ENCODE measurements at regions not wholly inside any gene's neighbourhood (a gene's known extent, or its start where the extent isn't known, plus 50 kb on each side); places are given as distances from the start of the nearest gene placed in this dataset.

DNA sequence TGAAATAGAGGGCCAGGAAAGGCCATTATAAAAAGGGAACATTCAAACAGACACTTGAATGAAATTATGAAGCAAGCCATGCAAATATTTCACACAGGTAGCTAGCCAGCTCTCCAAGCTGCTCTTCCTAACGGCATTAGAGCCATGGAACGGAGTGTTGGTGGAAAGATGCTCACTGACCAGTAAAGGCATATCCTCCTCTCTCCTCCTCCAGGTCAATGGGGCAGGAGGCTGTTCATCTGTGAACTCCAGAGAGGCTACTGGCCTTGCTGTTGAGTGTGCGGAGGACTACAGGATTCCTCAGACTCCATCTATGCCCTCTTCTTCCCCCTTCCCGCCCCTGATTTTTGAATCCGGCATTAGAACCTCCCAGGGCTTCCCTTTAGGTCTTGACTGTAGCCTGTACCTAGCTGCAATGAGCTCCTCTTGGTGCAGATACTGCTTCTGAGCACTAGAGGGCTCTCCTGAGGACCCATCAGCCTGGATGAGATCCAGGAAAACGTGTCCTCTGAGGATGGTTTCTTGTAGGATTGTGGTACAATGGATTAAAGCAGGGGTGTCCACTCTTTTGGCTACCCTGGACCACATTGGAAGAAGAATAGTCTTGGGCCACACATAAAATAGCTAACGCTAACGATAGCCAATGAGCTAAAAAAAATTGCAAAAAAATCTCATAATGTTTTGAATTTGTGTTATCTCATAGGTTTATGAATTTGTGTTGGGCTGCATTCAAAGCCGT lies 162.2 kb downstream of the SREK1 start:
- no peaks in the 10 kb centered on the region for H3K9me3 ChIP-seq
- H3K4me3 ChIP-seq = no peak overlapping the region
- no peak overlapping the region for H3K27ac ChIP-seq
- TF ChIP-seq, protein P1, sequence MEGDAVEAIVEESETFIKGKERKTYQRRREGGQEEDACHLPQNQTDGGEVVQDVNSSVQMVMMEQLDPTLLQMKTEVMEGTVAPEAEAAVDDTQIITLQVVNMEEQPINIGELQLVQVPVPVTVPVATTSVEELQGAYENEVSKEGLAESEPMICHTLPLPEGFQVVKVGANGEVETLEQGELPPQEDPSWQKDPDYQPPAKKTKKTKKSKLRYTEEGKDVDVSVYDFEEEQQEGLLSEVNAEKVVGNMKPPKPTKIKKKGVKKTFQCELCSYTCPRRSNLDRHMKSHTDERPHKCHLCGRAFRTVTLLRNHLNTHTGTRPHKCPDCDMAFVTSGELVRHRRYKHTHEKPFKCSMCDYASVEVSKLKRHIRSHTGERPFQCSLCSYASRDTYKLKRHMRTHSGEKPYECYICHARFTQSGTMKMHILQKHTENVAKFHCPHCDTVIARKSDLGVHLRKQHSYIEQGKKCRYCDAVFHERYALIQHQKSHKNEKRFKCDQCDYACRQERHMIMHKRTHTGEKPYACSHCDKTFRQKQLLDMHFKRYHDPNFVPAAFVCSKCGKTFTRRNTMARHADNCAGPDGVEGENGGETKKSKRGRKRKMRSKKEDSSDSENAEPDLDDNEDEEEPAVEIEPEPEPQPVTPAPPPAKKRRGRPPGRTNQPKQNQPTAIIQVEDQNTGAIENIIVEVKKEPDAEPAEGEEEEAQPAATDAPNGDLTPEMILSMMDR (IDR thresholded peaks at IDR 0.05) = peak in 5 of 6 experiments; percentile 57 to 80 (median 63)
- TF ChIP-seq POLR2A (IDR thresholded peaks at IDR 0.05) = no peak
- H3K36me3 ChIP-seq = no peaks in the 10 kb centered on the region
- WGBS, 2 donors = 18 to 26% methylated on average over 8 to 9 of the region's 9 CpGs
- H3K27me3 ChIP-seq = peaks cover 0 to 17% (median 0%) of the 10 kb centered on the region in 4 donors
- intact Hi-C loops (cut with DNase I) = loop anchor here (5.0 to 10.0 kb wide), 2 partner anchors 131 to 451 kb away; no protein-coding TSS in a partner anchor
- DNase-seq = no peak
- H3K4me1 ChIP-seq = peaks cover 0 to 11% (median 0%) of the 10 kb centered on the region in 3 donors

DNA sequence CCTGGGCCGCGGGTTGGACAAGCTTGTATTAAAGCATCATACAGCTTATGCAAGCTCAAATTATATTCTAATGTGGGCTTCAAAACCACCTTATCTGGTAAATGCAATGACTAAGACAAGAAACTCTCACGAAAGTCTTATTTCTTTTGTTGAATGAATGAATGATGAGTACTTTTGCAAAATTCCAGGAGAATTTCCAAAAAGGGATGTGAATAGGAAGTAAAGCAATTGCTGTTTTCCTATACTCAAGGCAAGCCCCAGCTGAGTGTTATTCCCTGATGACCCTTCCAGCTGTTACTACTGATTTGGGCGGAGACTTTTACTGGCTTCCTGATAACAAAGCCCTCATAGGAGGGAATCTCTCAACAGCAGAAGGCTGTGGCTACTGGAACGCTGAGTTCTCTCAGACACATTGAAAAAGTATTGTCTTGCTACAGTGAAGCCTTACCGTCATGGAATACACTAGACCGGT lies 162.8 kb downstream of the SREK1 start:
- Histone ChIP-seq H3K4me1 (peaks cover 0 to 11% (median 0%) of the 10 kb centered on the region in 3 donors), H3K27ac (no peak overlapping the region), H3K4me3 (no peak overlapping the region), H3K27me3 (peaks cover 0 to 17% (median 0%) of the 10 kb centered on the region in 4 donors), H3K9me3 (no peaks in the 10 kb centered on the region), H3K36me3 (no peaks in the 10 kb centered on the region)
- intact Hi-C loops (cut with DNase I) = loop anchor here (5.0 to 10.0 kb wide), 2 partner anchors 132 to 450 kb away; no protein-coding TSS in a partner anchor
- TF ChIP-seq, protein P1 (IDR thresholded peaks at IDR 0.05) = no peak
- no peak for TF ChIP-seq POLR2A (IDR thresholded peaks at IDR 0.05)
- WGBS, 2 donors = 49 to 67% methylated on average over 6 to 7 of the region's 7 CpGs
- DNase-seq = no peak

DNA sequence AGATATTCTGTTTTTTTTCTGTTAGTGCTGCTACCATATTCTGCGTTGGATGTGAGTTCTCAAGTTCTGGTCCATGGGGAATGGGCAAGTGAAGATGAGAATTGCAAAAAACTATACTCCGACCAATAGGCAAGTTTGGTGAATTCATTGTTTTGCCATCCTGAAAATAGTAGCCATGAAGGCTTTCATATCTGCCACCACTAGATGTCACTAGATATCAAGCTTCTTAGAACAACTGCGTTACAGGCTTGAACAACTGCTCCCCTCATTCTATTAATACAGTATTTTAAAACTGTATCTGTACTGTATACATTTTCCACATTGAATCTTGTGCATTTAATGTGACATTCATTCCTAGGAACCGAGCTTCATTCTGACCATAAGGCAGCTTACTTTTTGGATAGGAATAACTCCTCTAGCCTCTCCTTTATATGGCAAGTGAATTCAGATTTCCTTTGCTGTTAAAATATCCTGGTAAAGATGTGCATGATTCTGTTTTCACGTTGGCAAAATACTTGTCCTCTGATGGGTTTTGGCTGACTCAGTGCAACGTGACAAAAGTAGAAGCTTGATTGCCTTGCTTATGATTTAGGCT lies 163.6 kb downstream of the SREK1 start:
- intact Hi-C loops (cut with DNase I) = loop anchor here (5.0 to 10.0 kb wide), 2 partner anchors 133 to 450 kb away; no protein-coding TSS in a partner anchor
- Histone ChIP-seq H3K4me3 (no peak overlapping the region), H3K9me3 (no peaks in the 10 kb centered on the region), H3K27me3 (peaks cover 0 to 14% (median 0%) of the 10 kb centered on the region in 4 donors), H3K36me3 (no peaks in the 10 kb centered on the region), H3K4me1 (peaks cover 0 to 11% (median 0%) of the 10 kb centered on the region in 3 donors), H3K27ac (no peak overlapping the region)
- DNase-seq = no peak
- TF ChIP-seq, protein P1 (IDR thresholded peaks at IDR 0.05) = peak; percentile 65 to 83 (median 76)
- no peak for TF ChIP-seq POLR2A (IDR thresholded peaks at IDR 0.05)
- WGBS, 2 donors = 8 to 13% methylated on average over 6 of the region's 6 CpGs

DNA sequence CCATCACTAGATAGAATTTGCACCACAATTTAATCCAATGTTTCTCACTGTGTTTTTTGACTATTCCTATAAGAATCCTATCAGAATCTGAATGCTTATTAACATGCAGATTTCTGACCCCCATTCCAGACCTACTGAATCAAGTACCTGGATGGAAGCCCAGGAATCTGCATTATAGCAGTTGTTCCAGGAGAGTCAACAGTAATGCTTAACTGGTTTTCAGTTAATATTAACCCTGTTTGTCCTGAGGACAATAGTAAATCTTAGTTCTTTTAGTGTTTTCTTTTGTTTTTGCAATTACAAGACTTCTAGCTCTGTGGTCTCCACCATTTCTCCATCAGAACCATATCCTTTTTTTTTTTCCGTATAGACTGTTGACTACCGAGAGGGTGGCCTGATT lies 168.2 kb downstream of the SREK1 start:
- no peak overlapping the region for H3K4me3 ChIP-seq
- 75 to 81% methylated on average over 2 of the region's 2 CpGs for WGBS, 2 donors
- no peaks in the 10 kb centered on the region for H3K4me1 ChIP-seq
- H3K27ac ChIP-seq = no peak overlapping the region
- no peaks in the 10 kb centered on the region for H3K9me3 ChIP-seq
- H3K36me3 ChIP-seq = no peaks in the 10 kb centered on the region
- no peak for DNase-seq
- TF ChIP-seq, protein P1 (IDR thresholded peaks at IDR 0.05) = no peak
- TF ChIP-seq POLR2A (IDR thresholded peaks at IDR 0.05) = no peak
- no peaks in the 10 kb centered on the region for H3K27me3 ChIP-seq
- intact Hi-C loops (cut with DNase I) = no loop called here

DNA sequence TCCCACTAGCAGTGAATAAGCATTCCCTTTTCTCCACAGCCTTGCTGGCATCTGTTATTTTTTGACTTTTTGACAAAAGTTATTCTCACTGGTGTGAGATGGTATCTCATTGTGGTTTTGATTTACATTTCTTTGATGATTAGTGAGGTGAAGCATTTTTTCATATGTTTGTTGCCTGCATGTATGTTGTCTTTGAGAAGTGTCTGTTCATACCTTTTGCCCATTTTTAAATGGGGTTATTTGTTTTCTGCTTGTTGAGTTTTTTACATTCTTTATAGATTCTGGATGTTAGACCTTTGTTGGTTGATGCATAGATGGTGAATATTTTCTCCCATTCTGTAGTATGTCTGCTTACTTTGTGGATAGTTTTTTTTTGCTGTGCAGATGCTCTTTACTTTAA lies 171.7 kb downstream of the SREK1 start:
- no peaks in the 10 kb centered on the region for H3K36me3 ChIP-seq
- intact Hi-C loops (cut with DNase I) = no loop called here
- DNase-seq = no peak
- no peak overlapping the region for H3K4me3 ChIP-seq
- H3K9me3 ChIP-seq = no peaks in the 10 kb centered on the region
- H3K4me1 ChIP-seq = no peaks in the 10 kb centered on the region
- no peak overlapping the region for H3K27ac ChIP-seq
- peaks cover 0 to 5% (median 0%) of the 10 kb centered on the region in 4 donors for H3K27me3 ChIP-seq
- TF ChIP-seq, protein P1 (IDR thresholded peaks at IDR 0.05) = no peak
- TF ChIP-seq POLR2A (IDR thresholded peaks at IDR 0.05) = no peak
